ENCODE measurements at regions not wholly inside any gene's neighbourhood (a gene's known extent, or its start where the extent isn't known, plus 50 kb on each side); places are given as distances from the start of the nearest gene placed in this dataset.

GRCh38 chr4:11715753-11716521 lies 287.2 kb upstream of the HS3ST1 start:
- H3K36me3 Mint-ChIP-seq: no peaks in the 10 kb centered on the region
- H3K9me3 Mint-ChIP-seq: no peaks in the 10 kb centered on the region
- no peak overlapping the region for H3K27ac Mint-ChIP-seq
- no peak for DNase-seq (ENCODE audit: low spot score in 2 of 2)
- no peak for ATAC-seq

GRCh38 chr4:11710453-11711093 lies 281.9 kb upstream of the HS3ST1 start:
- no peak for ATAC-seq
- H3K27ac Mint-ChIP-seq: no peak overlapping the region
- peaks cover 0 to 7% of the 10 kb centered on the region in 2 donors for H3K36me3 Mint-ChIP-seq
- DNase-seq (ENCODE audit: low spot score in 2 of 2): no peak
- H3K9me3 Mint-ChIP-seq: peaks cover 0 to 12% of the 10 kb centered on the region in 2 donors

DNA sequence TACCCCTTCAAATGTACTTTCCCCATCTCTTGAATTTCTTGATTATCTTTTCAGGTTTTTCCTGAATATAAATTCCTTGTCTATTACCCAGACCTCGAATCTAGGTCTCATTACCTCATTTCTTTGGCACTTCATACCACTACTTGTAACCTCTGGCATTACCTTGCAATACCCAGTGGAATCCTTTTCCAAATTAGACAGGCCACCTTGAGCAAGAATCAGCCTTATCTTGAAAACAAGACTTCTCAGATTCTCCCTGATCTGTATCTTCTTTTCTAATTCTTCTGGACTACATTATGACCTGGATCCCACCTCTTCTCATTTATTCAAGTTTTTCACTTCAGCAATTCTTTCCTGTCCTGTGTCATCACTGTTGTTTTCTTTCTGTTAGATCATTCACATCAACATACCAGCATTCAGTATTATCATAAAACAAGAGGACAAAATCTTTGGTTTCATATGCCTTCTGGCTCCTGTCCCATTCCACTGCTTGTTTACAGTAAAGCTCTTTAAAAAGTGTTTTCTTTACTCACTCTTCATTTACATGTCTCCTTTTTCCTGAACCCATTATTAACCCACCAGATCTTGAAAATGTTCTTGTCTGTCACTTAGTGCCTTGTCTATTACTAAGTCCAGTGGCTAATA lies 275.6 kb upstream of the HS3ST1 start:
- no peak overlapping the region for H3K27ac Mint-ChIP-seq
- H3K36me3 Mint-ChIP-seq: peaks cover 0 to 7% of the 10 kb centered on the region in 2 donors
- peaks cover 0 to 12% of the 10 kb centered on the region in 2 donors for H3K9me3 Mint-ChIP-seq
- DNase-seq (ENCODE audit: low spot score in 2 of 2) (no peak), ATAC-seq (no peak)

DNA sequence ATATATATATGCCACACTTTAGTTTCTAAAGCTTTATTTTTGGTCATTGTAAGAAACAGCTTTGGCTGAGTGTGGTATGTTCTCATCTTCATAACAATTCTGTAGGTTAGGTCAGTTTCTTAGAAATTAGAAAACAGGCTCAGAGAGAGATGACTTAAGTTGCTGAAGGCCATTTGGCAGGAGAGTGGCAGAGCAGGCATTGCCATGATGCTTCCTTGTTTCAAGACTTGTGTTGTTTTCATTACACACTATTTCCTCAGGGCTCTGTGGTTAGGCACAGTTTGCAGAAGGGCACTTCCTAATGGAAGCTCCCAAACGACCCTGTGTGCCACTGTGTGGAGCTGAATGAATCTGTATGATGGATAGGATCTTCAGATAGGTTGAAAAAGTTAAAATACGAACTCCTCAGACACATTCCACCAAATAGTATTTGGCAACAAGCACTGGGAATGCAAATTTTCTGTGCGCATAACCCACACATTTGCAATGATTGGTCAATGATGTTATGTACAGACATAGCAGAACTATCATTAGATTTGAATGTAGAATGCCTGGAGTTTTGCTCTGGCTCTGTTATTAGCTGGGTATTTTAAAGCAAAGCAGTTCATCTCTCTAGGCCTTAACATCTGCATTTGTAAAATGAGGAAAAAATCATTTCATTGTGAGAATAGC lies 274.3 kb upstream of the HS3ST1 start:
- DNase-seq (ENCODE audit: low spot score in 2 of 2) (no peak), ATAC-seq (no peak)
- Mint-ChIP-seq H3K27ac (no peak overlapping the region), H3K9me3 (peaks cover 0 to 4% of the 10 kb centered on the region in 2 donors), H3K36me3 (no peaks in the 10 kb centered on the region)

DNA sequence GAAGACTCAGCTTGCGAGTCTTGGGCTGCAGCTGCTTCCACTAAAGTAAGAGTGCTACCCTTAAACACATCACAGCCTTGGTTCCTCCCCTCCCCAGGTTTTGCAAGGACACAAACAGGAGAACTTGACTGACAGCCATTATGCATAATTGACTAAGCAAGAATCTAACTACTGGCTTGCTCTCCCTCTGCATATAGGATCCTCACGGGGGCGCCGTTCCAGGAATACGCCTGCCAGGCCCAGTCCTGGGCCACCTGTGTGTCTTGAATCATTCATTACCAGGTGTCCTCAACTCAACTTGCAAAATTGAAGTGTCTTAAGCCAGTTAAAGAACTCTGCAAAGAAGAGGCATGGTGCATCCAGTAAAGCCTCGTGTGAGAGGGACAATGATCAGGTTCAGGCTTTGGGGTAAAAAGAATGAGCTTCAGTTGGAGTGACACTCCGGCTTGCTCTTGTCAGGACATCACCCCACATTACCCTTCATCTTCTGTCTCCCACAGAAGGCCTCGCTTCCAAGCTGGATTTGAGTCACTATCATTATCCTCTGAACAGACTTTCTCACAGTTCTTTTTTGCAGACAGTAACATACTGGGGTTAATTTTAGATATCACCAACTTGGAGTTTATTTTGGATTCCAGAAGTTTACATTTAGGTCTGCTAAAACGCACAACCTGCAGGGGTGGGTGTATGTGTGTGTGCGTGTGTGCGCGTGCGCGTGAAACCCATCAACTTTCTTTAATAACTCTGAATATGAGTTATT lies 273.5 kb upstream of the HS3ST1 start:
- Mint-ChIP-seq H3K27ac (no peak overlapping the region), H3K9me3 (no peaks in the 10 kb centered on the region), H3K36me3 (no peaks in the 10 kb centered on the region)
- ATAC-seq (no peak), DNase-seq (ENCODE audit: low spot score in 2 of 2) (no peak)

GRCh38 chr4:11700751-11701226 lies 272.1 kb upstream of the HS3ST1 start:
- no peak for DNase-seq (ENCODE audit: low spot score in 2 of 2)
- no peak overlapping the region for H3K27ac Mint-ChIP-seq
- no peaks in the 10 kb centered on the region for H3K36me3 Mint-ChIP-seq
- no peak for ATAC-seq
- H3K9me3 Mint-ChIP-seq: no peaks in the 10 kb centered on the region

DNA sequence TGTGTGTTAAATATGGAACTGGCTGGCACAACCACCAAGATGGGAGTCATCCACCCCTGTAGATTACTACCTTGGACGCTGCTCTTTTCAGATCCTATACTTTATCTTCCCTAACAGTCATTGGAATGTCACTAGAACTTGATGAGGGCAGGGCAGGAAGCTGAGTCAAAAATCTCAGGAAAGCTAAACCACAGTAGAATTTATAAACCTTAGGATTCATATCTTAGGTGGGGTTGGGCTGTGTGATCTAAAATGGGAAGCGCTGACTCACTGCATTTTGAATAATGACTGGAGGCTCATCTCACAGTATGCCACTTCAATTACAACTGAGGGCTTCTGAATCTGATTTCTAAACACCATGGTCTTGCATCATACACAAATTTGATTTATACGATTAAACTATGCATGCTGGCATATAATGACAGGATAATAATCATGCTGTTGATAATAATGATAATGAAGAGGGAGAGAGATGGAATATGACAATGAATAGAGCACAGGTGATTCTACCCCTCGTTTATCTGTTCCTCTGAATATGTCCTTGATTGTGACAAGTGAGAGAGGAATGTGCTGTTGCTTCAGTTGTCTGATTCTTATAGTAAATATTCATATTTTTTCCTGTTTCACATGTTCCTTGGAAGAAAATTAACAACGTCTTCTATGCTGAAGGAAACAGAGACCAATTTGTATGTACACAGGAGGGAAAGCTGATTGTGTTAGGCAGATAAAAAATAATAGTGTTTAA lies 270.3 kb upstream of the HS3ST1 start:
- no peak for ATAC-seq
- H3K27ac Mint-ChIP-seq: no peak overlapping the region
- no peaks in the 10 kb centered on the region for H3K36me3 Mint-ChIP-seq
- DNase-seq (ENCODE audit: low spot score in 2 of 2): no peak
- H3K9me3 Mint-ChIP-seq: peaks cover 0 to 2% of the 10 kb centered on the region in 2 donors

GRCh38 chr4:11698033-11698432 lies 269.3 kb upstream of the HS3ST1 start:
- ATAC-seq (no peak), DNase-seq (ENCODE audit: low spot score in 2 of 2) (no peak)
- Mint-ChIP-seq H3K9me3 (peaks cover 3 to 8% of the 10 kb centered on the region in 2 donors), H3K36me3 (no peaks in the 10 kb centered on the region), H3K27ac (no peak overlapping the region)

DNA sequence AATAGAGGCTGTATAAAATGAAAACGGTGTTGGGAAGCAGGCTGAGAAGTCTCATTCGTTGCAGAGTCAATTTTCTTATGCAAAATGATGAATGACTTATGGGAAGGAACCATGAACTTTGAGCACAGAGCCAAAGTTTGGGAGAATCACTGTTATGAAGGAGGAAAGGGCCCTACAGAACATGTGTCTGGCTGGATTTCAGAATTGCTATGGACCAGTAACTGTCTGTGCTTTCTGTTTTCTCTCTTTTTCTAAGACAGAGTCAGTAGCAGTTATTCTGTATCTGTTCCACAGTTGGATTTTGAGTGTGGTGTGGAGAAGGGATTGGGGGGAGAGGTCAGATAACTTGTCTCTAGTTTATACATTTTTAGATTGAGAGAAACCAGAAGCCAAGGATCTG lies 265.0 kb upstream of the HS3ST1 start:
- H3K9me3 Mint-ChIP-seq: peaks cover 3 to 8% of the 10 kb centered on the region in 2 donors
- ATAC-seq (no peak), DNase-seq (ENCODE audit: low spot score in 2 of 2) (no peak)
- no peaks in the 10 kb centered on the region for H3K36me3 Mint-ChIP-seq
- no peak overlapping the region for H3K27ac Mint-ChIP-seq

- ATAC-seq (no peak), DNase-seq (ENCODE audit: low spot score in 2 of 2) (no peak)
- Mint-ChIP-seq H3K9me3 (peaks cover 3 to 8% of the 10 kb centered on the region in 2 donors), H3K36me3 (no peaks in the 10 kb centered on the region), H3K27ac (no peak overlapping the region)
These were observed 262.5 kb upstream of the HS3ST1 start for GRCh38 chr4:11691236-11691635.

- no peak overlapping the region for H3K27ac Mint-ChIP-seq
- H3K9me3 Mint-ChIP-seq: no peaks in the 10 kb centered on the region
- DNase-seq (ENCODE audit: low spot score in 2 of 2): no peak
- ATAC-seq: no peak
- no peaks in the 10 kb centered on the region for H3K36me3 Mint-ChIP-seq
These were observed 259.0 kb upstream of the HS3ST1 start for GRCh38 chr4:11687727-11688126.

DNA sequence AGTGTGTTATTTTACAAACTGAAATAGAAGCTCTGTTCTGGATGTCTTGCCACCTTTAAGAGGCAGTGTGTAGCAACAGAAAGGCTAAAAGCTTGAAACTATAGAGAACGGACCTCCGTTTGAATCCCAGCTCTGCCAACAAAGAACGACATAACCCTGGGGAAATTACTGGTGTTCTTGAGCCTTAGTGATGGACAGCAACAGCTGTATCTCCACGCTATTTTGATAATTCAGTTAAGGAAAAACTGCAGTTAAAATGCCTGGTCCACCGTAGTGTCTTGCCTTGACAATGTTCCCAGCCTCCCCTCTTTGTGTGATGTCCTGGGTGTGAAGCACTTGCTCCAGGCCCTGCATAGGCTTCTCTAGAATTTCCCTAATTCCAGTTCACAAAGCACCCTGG lies 256.8 kb upstream of the HS3ST1 start:
- Mint-ChIP-seq H3K27ac (no peak overlapping the region), H3K36me3 (no peaks in the 10 kb centered on the region), H3K9me3 (no peaks in the 10 kb centered on the region)
- no peak for DNase-seq (ENCODE audit: low spot score in 2 of 2)
- no peak for ATAC-seq

GRCh38 chr4:11675051-11675800 lies 246.5 kb upstream of the HS3ST1 start:
- Mint-ChIP-seq H3K9me3 (no peaks in the 10 kb centered on the region), H3K36me3 (no peaks in the 10 kb centered on the region), H3K27ac (no peak overlapping the region)
- no peak for DNase-seq (ENCODE audit: low spot score in 2 of 2)
- no peak for ATAC-seq

DNA sequence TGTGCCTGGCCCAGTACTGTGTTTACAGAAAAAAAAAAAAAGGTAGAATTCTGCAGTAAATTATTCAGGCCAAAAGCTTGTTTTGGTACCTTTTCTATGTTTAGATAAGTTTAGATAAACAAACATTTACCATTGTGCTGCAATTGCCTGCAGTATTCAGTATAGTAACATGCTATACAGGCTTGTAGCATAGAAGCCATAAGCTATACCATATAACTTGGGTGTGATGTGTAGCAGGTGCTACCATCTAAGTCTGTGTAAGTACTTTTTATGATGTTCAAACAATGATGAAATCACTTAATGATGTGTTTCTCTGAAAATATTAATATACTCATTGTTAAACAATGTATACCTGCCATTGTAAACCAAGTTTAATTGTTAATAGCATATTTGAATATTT lies 241.6 kb upstream of the HS3ST1 start:
- no peak for ATAC-seq
- DNase-seq (ENCODE audit: low spot score in 2 of 2): no peak
- H3K27ac Mint-ChIP-seq: no peak overlapping the region
- H3K36me3 Mint-ChIP-seq: no peaks in the 10 kb centered on the region
- peaks cover 0 to 3% of the 10 kb centered on the region in 2 donors for H3K9me3 Mint-ChIP-seq

- peaks cover 0 to 3% of the 10 kb centered on the region in 2 donors for H3K9me3 Mint-ChIP-seq
- H3K36me3 Mint-ChIP-seq: no peaks in the 10 kb centered on the region
- DNase-seq (ENCODE audit: low spot score in 2 of 2) (no peak), ATAC-seq (no peak)
- no peak overlapping the region for H3K27ac Mint-ChIP-seq
These were observed 240.5 kb upstream of the HS3ST1 start for GRCh38 chr4:11669156-11669555.
